GM12878 (cell line): ENCODE measurements at regions not wholly inside any gene's neighbourhood (a gene's known extent, or its start where the extent isn't known, plus 50 kb on each side); places are given as distances from the start of the nearest gene placed in this dataset.

Experiments
- ATAC-seq: fragments of 200-7000 bp; cut with Tn5 transposase; 3 replicates; pipeline ENCODE4 v1.9.1; 2020; ENCODE audit warnings: mild to moderate bottlenecking, moderate library complexity
- BruUV-seq: library from RNA; stranded (reverse); fragments of 400-500 nt; replicated peaks from 2 replicates; lab custom pipeline; 2021; lab: Mats Ljungman, UMichigan
- CTCF ChIA-PET: fragments of 300-600 bp; sonication (Branson Sonifier 250); formaldehyde crosslinking; extraction: SDS; loops from one replicate; lab custom pipeline; 2021; ENCODE audit warnings: inconsistent platforms; lab: Yijun Ruan, JAX
- POLR2A ChIA-PET: fragments of 350-600 bp; formaldehyde crosslinking; extraction: SDS; loops from one replicate; lab custom pipeline; 2021; ENCODE audit warnings: inconsistent platforms; lab: Charles Lee
- RAD21 ChIA-PET: fragments of 300-600 bp; sonication (Branson Sonifier 250); formaldehyde crosslinking; loops from one replicate; lab custom pipeline; 2023; ENCODE audit warnings: antibody characterized with exemption; ENCODE audit not compliant: unreplicated experiment; lab: Charles Lee
- SMC1A ChIA-PET: fragments of 300-600 bp; sonication (Branson Sonifier 250); formaldehyde crosslinking; loops from one replicate; lab custom pipeline; 2023; ENCODE audit not compliant: unreplicated experiment, uncharacterized antibody; lab: Charles Lee
- DNase-seq: peaks from one replicate; pipeline ENCODE4 v3.0.0-alpha.2; 2011; ENCODE audit warnings: low read depth, low spot score
- FAIRE-seq: peaks from 3 replicates; lab custom pipeline; 2011; peaks lifted over from hg19 to GRCh38; lab: Jason Lieb, UNC
- H2AFZ ChIP-seq: 2 replicates; pipeline ENCODE4 v1.6.0; 2011; ENCODE audit warnings: low read depth, low read length, control low read depth; ENCODE audit not compliant: control insufficient read depth
- H3K27ac ChIP-seq: 2 replicates; pipeline ENCODE4 v1.5.1; 2011; ENCODE audit warnings: control low read depth; ENCODE audit not compliant: control insufficient read depth, insufficient read depth
- H3K27me3 ChIP-seq, 2 experiments: replicated peaks in 1 of 2; 2 replicates each; pipeline versions ENCODE4 v1.6.0 to v1.6.1; 2011; ENCODE audit warnings: low read length in 1 of 2; ENCODE audit not compliant: control insufficient read depth in 2 of 2, insufficient read depth in 2 of 2
- H3K36me3 ChIP-seq, 2 experiments: 2 replicates each; pipeline ENCODE4 v1.5.1; 2011; ENCODE audit warnings: low read length in 1 of 2; ENCODE audit not compliant: control insufficient read depth in 2 of 2, insufficient read depth in 2 of 2
- H3K4me1 ChIP-seq: 2 replicates; pipeline ENCODE4 v1.6.1; 2011; ENCODE audit warnings: mild to moderate bottlenecking, low read length, moderate library complexity, mixed read lengths; ENCODE audit not compliant: control insufficient read depth, insufficient read depth
- H3K4me2 ChIP-seq: 2 replicates; pipeline ENCODE4 v1.6.0; 2011; ENCODE audit warnings: control low read depth; ENCODE audit not compliant: control insufficient read depth, insufficient read depth
- H3K4me3 ChIP-seq: fragments of 200-600 bp; sonication (generic); 2 replicates; pipeline ENCODE4 v1.5.1; 2016
- H3K79me2 ChIP-seq: 2 replicates; pipeline ENCODE4 v1.6.0; 2011; ENCODE audit warnings: low read length; ENCODE audit not compliant: control insufficient read depth, insufficient read depth
- H3K9ac ChIP-seq: 2 replicates; pipeline ENCODE4 v1.8.0; 2011; ENCODE audit warnings: low read length, control low read depth, mixed read lengths; ENCODE audit not compliant: control insufficient read depth, insufficient read depth
- H3K9me3 ChIP-seq: replicated peaks from 3 replicates; pipeline ENCODE4 v1.5.1; 2011; ENCODE audit warnings: mild to moderate bottlenecking, low read length; ENCODE audit not compliant: control insufficient read depth, insufficient read depth
- H4K20me1 ChIP-seq: 2 replicates; pipeline ENCODE4 v1.6.0; 2011; ENCODE audit not compliant: control insufficient read depth, insufficient read depth
- BCL11A ChIP-seq: IDR thresholded peaks from 2 replicates; pipeline ENCODE4 v1.6.1; 2011; ENCODE audit warnings: low read depth, low read length
- CREM ChIP-seq: IDR thresholded peaks from 2 replicates; pipeline ENCODE4 v1.6.1; 2014; ENCODE audit warnings: antibody characterized with exemption, low read depth
- DPF2 ChIP-seq: fragments of 450-650 bp; IDR thresholded peaks from 2 replicates; pipeline ENCODE4 v1.6.1; 2017; ENCODE audit warnings: mild to moderate bottlenecking
- E2F8 ChIP-seq: fragments of 450-650 bp; IDR thresholded peaks from 2 replicates; pipeline ENCODE4 v1.6.1; 2018; ENCODE audit warnings: mild to moderate bottlenecking, low read depth, moderate library complexity; ENCODE audit not compliant: partially characterized antibody
- EP300 ChIP-seq, 2 experiments: fragments of 150-350 bp in 1 of 2; IDR thresholded peaks; 2 replicates each; pipeline ENCODE4 v1.6.1; 2011 to 2012; ENCODE audit warnings: low read depth in 2 of 2, low read length in 2 of 2, borderline replicate concordance in 1 of 2, improper control_type of control experiment in 1 of 2, inconsistent platforms in 1 of 2; ENCODE audit not compliant: control insufficient read depth in 1 of 2
- GABPA ChIP-seq: IDR thresholded peaks from 2 replicates; pipeline ENCODE4 v1.6.1; 2014; ENCODE audit warnings: antibody characterized with exemption, low read depth, mild to moderate bottlenecking, inconsistent platforms
- KLF5 ChIP-seq: fragments of 450-650 bp; IDR thresholded peaks from 2 replicates; pipeline ENCODE4 v1.6.1; 2014; ENCODE audit warnings: mild to moderate bottlenecking; ENCODE audit not compliant: partially characterized antibody
- MYB ChIP-seq: fragments of 150-350 bp; IDR thresholded peaks from 2 replicates; pipeline ENCODE4 v1.6.1; 2014; ENCODE audit warnings: mild to moderate bottlenecking, low read depth, low read length, borderline replicate concordance
- NRF1 ChIP-seq: conservative IDR thresholded peaks from 2 replicates; pipeline ENCODE4 v1.6.1; 2011; ENCODE audit warnings: mild to moderate bottlenecking, low read depth, low read length, improper control_type of control experiment
- PRDM15 ChIP-seq: fragments of 450-650 bp; formaldehyde crosslinking; IDR thresholded peaks from 2 replicates; pipeline ENCODE4 v1.4.0; 2020; ENCODE audit warnings: mild to moderate bottlenecking, moderate library complexity
- SREBF1 ChIP-seq: IDR thresholded peaks from 2 replicates; pipeline ENCODE4 v1.6.1; 2012; ENCODE audit warnings: mild to moderate bottlenecking, low read length
- WRNIP1 ChIP-seq: IDR thresholded peaks from 2 replicates; pipeline ENCODE4 v1.6.1; 2011; ENCODE audit warnings: low read depth, low read length, improper control_type of control experiment, borderline replicate concordance
- ZBED1 ChIP-seq: IDR thresholded peaks from 2 replicates; pipeline ENCODE4 v1.6.1; 2016; ENCODE audit warnings: borderline replicate concordance
- ZNF687 ChIP-seq: fragments of 450-650 bp; IDR thresholded peaks from 2 replicates; pipeline ENCODE4 v1.6.1; 2017; ENCODE audit warnings: mild to moderate bottlenecking, moderate library complexity
- WGBS: methylation state at CpG from one replicate; pipeline ENCODE4 v1.1.6; 2016; ENCODE audit warnings: low lambda C conversion rate; ENCODE audit not compliant: insufficient replicate concordance, insufficient coverage; ENCODE audit errors: missing lambda C conversion rate; 5-methylcytosine and 5-hydroxymethylcytosine counted together
- in situ Hi-C: fragments of 300-500 bp; cut with MboI; formaldehyde crosslinking; loops from 9 replicates; pipeline ENCODE4 v1.14.3; 2018; ENCODE audit warnings: mixed read lengths
- intact Hi-C: fragments of 100-400 bp; cut with micrococcal nuclease; formaldehyde crosslinking; loops from one replicate; pipeline ENCODE4 v1.14.2; 2022; ENCODE audit not compliant: unreplicated experiment

GRCh38 chr10:130921461-130921860 lies 390.1 kb downstream of the TCERG1L start:
- no peak for TF ChIP-seq CREM
- no peak for TF ChIP-seq E2F8
- TF ChIP-seq BCL11A = no peak
- TF ChIP-seq ZNF687 = no peak
- TF ChIP-seq PRDM15 = no peak
- no peak for TF ChIP-seq WRNIP1
- TF ChIP-seq NRF1 = no peak
- no peak for TF ChIP-seq SREBF1
- TF ChIP-seq MYB = no peak
- no peak for TF ChIP-seq DPF2
- no peak for TF ChIP-seq GABPA
- no peak for TF ChIP-seq KLF5
- TF ChIP-seq ZBED1 = no peak
- no peak for TF ChIP-seq EP300 (IDR thresholded peaks at IDR 0.05; ENCODE audit: borderline replicate concordance in 1 of 2, control insufficient read depth in 1 of 2, low read depth in 2 of 2, low read length in 2 of 2)
- TF ChIP-seq, all 136 proteins: peak for 0
- no peak overlapping the region for H3K4me2 ChIP-seq
- H4K20me1 ChIP-seq = no peaks in the 10 kb centered on the region
- in situ Hi-C loops = no loop called here
- no peaks in the 10 kb centered on the region for H3K4me1 ChIP-seq
- H3K27me3 ChIP-seq = no peaks in the 10 kb centered on the region
- H3K4me3 ChIP-seq = no peak overlapping the region
- CTCF ChIA-PET = no interaction called here
- POLR2A ChIA-PET = no interaction called here
- ATAC-seq = no peak
- H3K9ac ChIP-seq = no peak overlapping the region
- no peak overlapping the region for H3K27ac ChIP-seq
- no peak for FAIRE-seq
- no peaks in the 10 kb centered on the region for H3K36me3 ChIP-seq
- no peak for DNase-seq
- WGBS = 5% methylated on average over 4 of the region's 4 CpGs
- SMC1A ChIA-PET = no interaction called here
- H3K79me2 ChIP-seq = no peaks in the 10 kb centered on the region
- RAD21 ChIA-PET = no interaction called here
- H2AFZ ChIP-seq = no peak overlapping the region
- no TSS peak for BruUV-seq
- H3K9me3 ChIP-seq = peaks cover 1% of the 10 kb centered on the region; the same call in 1 of the 3 replicates
- intact Hi-C loops = no loop called here
